ENCODE measurements at regions not wholly inside any gene's neighbourhood (a gene's known extent, or its start where the extent isn't known, plus 50 kb on each side); places are given as distances from the start of the nearest gene placed in this dataset.

GRCh38 chr6:147930745-147931144 lies 411.9 kb upstream of the SASH1 start:
- H3K4me1 Mint-ChIP-seq (ENCODE audit: unreplicated experiment): peaks cover 19% of the 10 kb centered on the region
- no peak overlapping the region for H3K27ac Mint-ChIP-seq (ENCODE audit: unreplicated experiment)
- no peak for TF ChIP-seq CTCF (IDR thresholded peaks at IDR 0.05)
- peaks cover 16% of the 10 kb centered on the region for H3K9me3 Mint-ChIP-seq (ENCODE audit: unreplicated experiment)
- DNase-seq (ENCODE audit: extremely low spot score, unreplicated experiment): no peak
- no peak overlapping the region for H3K4me3 Mint-ChIP-seq (ENCODE audit: unreplicated experiment)
- peaks cover 7% of the 10 kb centered on the region for H3K36me3 Mint-ChIP-seq (ENCODE audit: unreplicated experiment)
- H3K27me3 Mint-ChIP-seq (ENCODE audit: unreplicated experiment): no peaks in the 10 kb centered on the region

GRCh38 chr6:147933224-147933623 lies 409.4 kb upstream of the SASH1 start:
- Mint-ChIP-seq H3K36me3 (ENCODE audit: unreplicated experiment) (peaks cover 6% of the 10 kb centered on the region), H3K4me3 (ENCODE audit: unreplicated experiment) (no peak overlapping the region), H3K4me1 (ENCODE audit: unreplicated experiment) (peaks cover 19% of the 10 kb centered on the region), H3K27me3 (ENCODE audit: unreplicated experiment) (no peaks in the 10 kb centered on the region), H3K27ac (ENCODE audit: unreplicated experiment) (no peak overlapping the region), H3K9me3 (ENCODE audit: unreplicated experiment) (peaks cover 6% of the 10 kb centered on the region)
- no peak for DNase-seq (ENCODE audit: extremely low spot score, unreplicated experiment)
- no peak for TF ChIP-seq CTCF (IDR thresholded peaks at IDR 0.05)

GRCh38 chr6:147935656-147936055 lies 407.0 kb upstream of the SASH1 start:
- TF ChIP-seq CTCF (IDR thresholded peaks at IDR 0.05): no peak
- H3K36me3 Mint-ChIP-seq (ENCODE audit: unreplicated experiment): no peaks in the 10 kb centered on the region
- H3K4me1 Mint-ChIP-seq (ENCODE audit: unreplicated experiment): peaks cover 18% of the 10 kb centered on the region
- no peaks in the 10 kb centered on the region for H3K9me3 Mint-ChIP-seq (ENCODE audit: unreplicated experiment)
- no peak overlapping the region for H3K4me3 Mint-ChIP-seq (ENCODE audit: unreplicated experiment)
- no peaks in the 10 kb centered on the region for H3K27me3 Mint-ChIP-seq (ENCODE audit: unreplicated experiment)
- H3K27ac Mint-ChIP-seq (ENCODE audit: unreplicated experiment): no peak overlapping the region
- no peak for DNase-seq (ENCODE audit: extremely low spot score, unreplicated experiment)

GRCh38 chr6:147936703-147937470 lies 405.8 kb upstream of the SASH1 start:
- no peak overlapping the region for H3K27ac Mint-ChIP-seq (ENCODE audit: unreplicated experiment)
- H3K27me3 Mint-ChIP-seq (ENCODE audit: unreplicated experiment): no peaks in the 10 kb centered on the region
- peaks cover 22% of the 10 kb centered on the region for H3K4me1 Mint-ChIP-seq (ENCODE audit: unreplicated experiment)
- no peak overlapping the region for H3K4me3 Mint-ChIP-seq (ENCODE audit: unreplicated experiment)
- no peak for TF ChIP-seq CTCF (IDR thresholded peaks at IDR 0.05)
- no peaks in the 10 kb centered on the region for H3K36me3 Mint-ChIP-seq (ENCODE audit: unreplicated experiment)
- DNase-seq (ENCODE audit: extremely low spot score, unreplicated experiment): no peak
- H3K9me3 Mint-ChIP-seq (ENCODE audit: unreplicated experiment): no peaks in the 10 kb centered on the region

- Mint-ChIP-seq H3K4me1 (ENCODE audit: unreplicated experiment) (peaks cover 21% of the 10 kb centered on the region), H3K4me3 (ENCODE audit: unreplicated experiment) (no peak overlapping the region), H3K9me3 (ENCODE audit: unreplicated experiment) (no peaks in the 10 kb centered on the region)
Measured at GRCh38 chr6:147941143-147941542, 401.5 kb upstream of the SASH1 start.

More at GRCh38 chr6:147941143-147941542, 401.5 kb upstream of the SASH1 start:
- H3K27me3 Mint-ChIP-seq (ENCODE audit: unreplicated experiment): no peaks in the 10 kb centered on the region
- no peak overlapping the region for H3K27ac Mint-ChIP-seq (ENCODE audit: unreplicated experiment)
- DNase-seq (ENCODE audit: extremely low spot score, unreplicated experiment): no peak
- peaks cover 2% of the 10 kb centered on the region for H3K36me3 Mint-ChIP-seq (ENCODE audit: unreplicated experiment)
- no peak for TF ChIP-seq CTCF (IDR thresholded peaks at IDR 0.05)

All from osteocyte (in vitro differentiated cells).